Lower leg skin (tissue), 3 donors: ENCODE measurements at regions not wholly inside any gene's neighbourhood (a gene's known extent, or its start where the extent isn't known, plus 50 kb on each side); places are given as distances from the start of the nearest gene placed in this dataset.

ENCODE experiments used
- POLR2A ChIP-seq, 2 donors: fragments of 450-650 bp; IDR thresholded peaks; one replicate each; pipeline ENCODE4 v1.6.1; 2016 to 2017; ENCODE audit warnings: antibody characterized with exemption in 2 of 2, mild to moderate bottlenecking in 1 of 2, moderate library complexity in 1 of 2
- TF ChIP-seq, protein P1 (sequence below), 3 donors: fragments of 450-650 bp; IDR thresholded peaks; one replicate each; pipeline ENCODE4 v1.5.1; 2016; ENCODE audit warnings: antibody characterized with exemption in 3 of 3, mild to moderate bottlenecking in 3 of 3, moderate library complexity in 2 of 3

DNA sequence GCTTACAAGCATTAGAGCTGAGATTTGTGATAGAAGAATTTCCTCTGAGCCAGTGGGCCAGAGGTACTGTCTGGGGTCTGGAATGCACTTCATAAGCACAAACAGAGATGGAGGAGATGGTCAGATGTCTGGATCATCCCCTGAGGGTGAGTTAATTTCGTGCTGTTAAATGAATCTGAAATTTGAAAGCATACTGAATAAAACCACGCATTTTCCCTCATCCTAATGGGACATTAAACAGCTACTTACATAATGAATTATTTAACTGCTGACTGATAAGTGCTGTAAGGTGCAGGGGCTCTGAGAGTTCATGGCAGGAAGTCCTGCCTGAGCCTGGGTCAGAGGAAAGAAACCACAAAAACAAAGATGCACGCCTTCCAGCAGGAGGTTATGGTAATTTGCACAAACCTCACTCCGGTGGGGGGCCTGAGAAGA, 136.3 kb upstream of the XYLT1 start:
- TF ChIP-seq, protein P1, sequence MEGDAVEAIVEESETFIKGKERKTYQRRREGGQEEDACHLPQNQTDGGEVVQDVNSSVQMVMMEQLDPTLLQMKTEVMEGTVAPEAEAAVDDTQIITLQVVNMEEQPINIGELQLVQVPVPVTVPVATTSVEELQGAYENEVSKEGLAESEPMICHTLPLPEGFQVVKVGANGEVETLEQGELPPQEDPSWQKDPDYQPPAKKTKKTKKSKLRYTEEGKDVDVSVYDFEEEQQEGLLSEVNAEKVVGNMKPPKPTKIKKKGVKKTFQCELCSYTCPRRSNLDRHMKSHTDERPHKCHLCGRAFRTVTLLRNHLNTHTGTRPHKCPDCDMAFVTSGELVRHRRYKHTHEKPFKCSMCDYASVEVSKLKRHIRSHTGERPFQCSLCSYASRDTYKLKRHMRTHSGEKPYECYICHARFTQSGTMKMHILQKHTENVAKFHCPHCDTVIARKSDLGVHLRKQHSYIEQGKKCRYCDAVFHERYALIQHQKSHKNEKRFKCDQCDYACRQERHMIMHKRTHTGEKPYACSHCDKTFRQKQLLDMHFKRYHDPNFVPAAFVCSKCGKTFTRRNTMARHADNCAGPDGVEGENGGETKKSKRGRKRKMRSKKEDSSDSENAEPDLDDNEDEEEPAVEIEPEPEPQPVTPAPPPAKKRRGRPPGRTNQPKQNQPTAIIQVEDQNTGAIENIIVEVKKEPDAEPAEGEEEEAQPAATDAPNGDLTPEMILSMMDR (IDR thresholded peaks at IDR 0.05) = no peak
- no peak for TF ChIP-seq POLR2A (IDR thresholded peaks at IDR 0.05)
